Endodermal cell (in vitro differentiated cells): ENCODE measurements at regions not wholly inside any gene's neighbourhood (a gene's known extent, or its start where the extent isn't known, plus 50 kb on each side); places are given as distances from the start of the nearest gene placed in this dataset.

Experiments
- DNase-seq: peaks from one replicate; pipeline ENCODE4 v3.0.0-alpha.2; 2017
- H3K27ac ChIP-seq: 2 replicates; pipeline ENCODE4 v1.5.1; 2013; ENCODE audit warnings: mild to moderate bottlenecking, low read depth, low read length, moderate library complexity
- H3K27me3 ChIP-seq: 2 replicates; pipeline ENCODE4 v1.6.1; 2013; ENCODE audit warnings: mild to moderate bottlenecking, low read length, moderate library complexity; ENCODE audit not compliant: insufficient read depth, control insufficient read depth, poor library complexity, severe bottlenecking
- H3K36me3 ChIP-seq: 2 replicates; pipeline ENCODE4 v1.7.0; 2013; ENCODE audit warnings: mild to moderate bottlenecking, low read length, moderate library complexity; ENCODE audit not compliant: control insufficient read depth, insufficient read depth
- H3K4me1 ChIP-seq: one replicate; pipeline ENCODE4 v1.7.0; 2013; ENCODE audit warnings: low read length; ENCODE audit not compliant: control insufficient read depth, insufficient read depth
- H3K4me3 ChIP-seq: 2 replicates; pipeline ENCODE4 v1.5.1; 2013; ENCODE audit warnings: mild to moderate bottlenecking, low read length, moderate library complexity
- H3K9ac ChIP-seq: 2 replicates; pipeline ENCODE4 v1.6.1; 2013; ENCODE audit warnings: mild to moderate bottlenecking, low read length, moderate library complexity; ENCODE audit not compliant: poor library complexity, severe bottlenecking; ENCODE audit errors: extremely low read depth
- H3K9me3 ChIP-seq: 2 replicates; pipeline ENCODE4 v1.6.1; 2013; ENCODE audit warnings: mild to moderate bottlenecking, low read length, moderate library complexity; ENCODE audit not compliant: control insufficient read depth
- H3K27ac Mint-ChIP-seq: 2 replicates; pipeline ENCODE4 v1.8.0; 2020; ENCODE audit warnings: mixed read lengths
- H3K27me3 Mint-ChIP-seq: 2 replicates; pipeline ENCODE4 v1.8.0; 2021; ENCODE audit warnings: mild to moderate bottlenecking, mixed read lengths; ENCODE audit not compliant: insufficient read depth
- H3K36me3 Mint-ChIP-seq: 2 replicates; pipeline ENCODE4 v1.8.0; 2020; ENCODE audit warnings: low read depth, mixed read lengths
- H3K4me1 Mint-ChIP-seq: 2 replicates; pipeline ENCODE4 v1.8.0; 2020; ENCODE audit warnings: mixed read lengths
- H3K4me3 Mint-ChIP-seq: 2 replicates; pipeline ENCODE4 v1.8.0; 2020; ENCODE audit warnings: mild to moderate bottlenecking, moderate library complexity, mixed read lengths
- H3K9me3 Mint-ChIP-seq: 2 replicates; pipeline ENCODE4 v1.8.0; 2020; ENCODE audit warnings: mild to moderate bottlenecking, mixed read lengths
- WGBS, 2 experiments: methylation state at CpG; one replicate each; pipeline versions ENCODE4 v1.1.5 to v1.1.7; 2013; ENCODE audit warnings: missing lambda C conversion rate in 2 of 2, mixed read lengths in 1 of 2; ENCODE audit not compliant: insufficient coverage in 1 of 2, insufficient read length in 1 of 2; 5-methylcytosine and 5-hydroxymethylcytosine counted together
- TF ChIP-seq, protein P1 (sequence below): fragments of 200-600 bp; sonication (generic); conservative IDR thresholded peaks from 2 replicates; pipeline ENCODE4 v1.5.0; 2021; ENCODE audit warnings: antibody characterized with exemption, mild to moderate bottlenecking

GRCh38 chr7:20896996-20897395, 110.3 kb upstream of the SP8 start:
- Mint-ChIP-seq H3K9me3 (peaks cover 12% of the 10 kb centered on the region), H3K27me3 (no peaks in the 10 kb centered on the region), H3K36me3 (peaks cover 9% of the 10 kb centered on the region), H3K27ac (no peak overlapping the region), H3K4me3 (no peak overlapping the region), H3K4me1 (peaks cover 8% of the 10 kb centered on the region)
- H3K4me3 ChIP-seq: no peak overlapping the region
- H3K36me3 ChIP-seq: no peaks in the 10 kb centered on the region
- no peaks in the 10 kb centered on the region for H3K27me3 ChIP-seq
- H3K4me1 ChIP-seq: peaks cover 2% of the 10 kb centered on the region
- H3K27ac ChIP-seq: no peak overlapping the region
- 97 to 100% methylated on average over 1 to 2 of the region's 2 CpGs for WGBS, 2 experiments
- TF ChIP-seq, protein P1, sequence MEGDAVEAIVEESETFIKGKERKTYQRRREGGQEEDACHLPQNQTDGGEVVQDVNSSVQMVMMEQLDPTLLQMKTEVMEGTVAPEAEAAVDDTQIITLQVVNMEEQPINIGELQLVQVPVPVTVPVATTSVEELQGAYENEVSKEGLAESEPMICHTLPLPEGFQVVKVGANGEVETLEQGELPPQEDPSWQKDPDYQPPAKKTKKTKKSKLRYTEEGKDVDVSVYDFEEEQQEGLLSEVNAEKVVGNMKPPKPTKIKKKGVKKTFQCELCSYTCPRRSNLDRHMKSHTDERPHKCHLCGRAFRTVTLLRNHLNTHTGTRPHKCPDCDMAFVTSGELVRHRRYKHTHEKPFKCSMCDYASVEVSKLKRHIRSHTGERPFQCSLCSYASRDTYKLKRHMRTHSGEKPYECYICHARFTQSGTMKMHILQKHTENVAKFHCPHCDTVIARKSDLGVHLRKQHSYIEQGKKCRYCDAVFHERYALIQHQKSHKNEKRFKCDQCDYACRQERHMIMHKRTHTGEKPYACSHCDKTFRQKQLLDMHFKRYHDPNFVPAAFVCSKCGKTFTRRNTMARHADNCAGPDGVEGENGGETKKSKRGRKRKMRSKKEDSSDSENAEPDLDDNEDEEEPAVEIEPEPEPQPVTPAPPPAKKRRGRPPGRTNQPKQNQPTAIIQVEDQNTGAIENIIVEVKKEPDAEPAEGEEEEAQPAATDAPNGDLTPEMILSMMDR: no peak
- peaks cover 15% of the 10 kb centered on the region for H3K9me3 ChIP-seq
- no peak for DNase-seq
- no peak overlapping the region for H3K9ac ChIP-seq

- no peaks in the 10 kb centered on the region for H3K27me3 Mint-ChIP-seq
- TF ChIP-seq, protein P1: no peak
- H3K9me3 Mint-ChIP-seq: peaks cover 12% of the 10 kb centered on the region
Observed at GRCh38 chr7:20906801-20907453, 120.2 kb upstream of the SP8 start.

DNA sequence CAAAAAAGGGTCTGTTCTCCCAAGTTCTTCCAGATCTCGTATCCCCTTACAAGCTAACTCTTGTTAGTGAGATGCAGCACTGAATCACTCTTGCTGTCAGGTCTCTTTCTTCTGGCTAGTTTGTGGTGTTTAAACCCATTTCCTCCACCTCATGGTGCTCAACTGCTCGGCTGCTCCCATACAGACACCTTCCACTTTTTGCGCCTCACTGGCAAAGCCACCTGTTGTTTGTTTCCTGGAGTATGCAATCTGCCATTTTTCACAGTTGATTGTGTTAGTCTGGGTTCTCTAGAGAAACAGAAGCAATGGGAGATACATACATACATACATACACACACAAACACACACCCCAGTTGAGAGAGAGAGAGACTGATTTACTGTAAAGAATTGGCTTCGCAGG, 124.4 kb upstream of the SP8 start:
- Histone ChIP-seq H3K9me3 (no peaks in the 10 kb centered on the region), H3K4me3 (no peak overlapping the region), H3K9ac (no peak overlapping the region), H3K27me3 (no peaks in the 10 kb centered on the region), H3K36me3 (no peaks in the 10 kb centered on the region), H3K4me1 (no peaks in the 10 kb centered on the region), H3K27ac (no peak overlapping the region)
- Mint-ChIP-seq H3K27me3 (no peaks in the 10 kb centered on the region), H3K4me3 (no peak overlapping the region), H3K9me3 (no peaks in the 10 kb centered on the region), H3K36me3 (no peaks in the 10 kb centered on the region), H3K27ac (no peak overlapping the region), H3K4me1 (no peaks in the 10 kb centered on the region)
- WGBS, 2 experiments: 95 to 100% methylated on average over 1 to 4 of the region's 4 CpGs
- DNase-seq: no peak
- TF ChIP-seq, protein P1: no peak

More at GRCh38 chr7:20906801-20907453, 120.2 kb upstream of the SP8 start:
- Histone ChIP-seq H3K9ac (no peak overlapping the region), H3K27me3 (no peaks in the 10 kb centered on the region), H3K36me3 (no peaks in the 10 kb centered on the region), H3K4me1 (no peaks in the 10 kb centered on the region), H3K9me3 (peaks cover 17% of the 10 kb centered on the region), H3K4me3 (no peak overlapping the region), H3K27ac (no peak overlapping the region)
- H3K27ac Mint-ChIP-seq: no peak overlapping the region
- no peak overlapping the region for H3K4me3 Mint-ChIP-seq
- no peak for DNase-seq
- H3K4me1 Mint-ChIP-seq: no peaks in the 10 kb centered on the region
- H3K36me3 Mint-ChIP-seq: peaks cover 5% of the 10 kb centered on the region
- 86 to 90% methylated on average over 3 of the region's 3 CpGs for WGBS, 2 experiments
